LNCAP (cell line): ENCODE measurements at regions not wholly inside any gene's neighbourhood (a gene's known extent, or its start where the extent isn't known, plus 50 kb on each side); places are given as distances from the start of the nearest gene placed in this dataset.

Source experiments
- CTCF ChIP-seq: fragments of 450-650 bp; IDR thresholded peaks from 2 replicates; pipeline ENCODE4 v1.5.1; 2017; ENCODE audit warnings: mild to moderate bottlenecking

GRCh38 chr12:105754313-105754712 is 384.4 kb downstream of the NUAK1 start:
- no peak for TF ChIP-seq CTCF

- no peak for TF ChIP-seq CTCF
Observed at GRCh38 chr12:105756961-105757360, 381.8 kb downstream of the NUAK1 start.

GRCh38 chr12:105759149-105759548 is 379.6 kb downstream of the NUAK1 start:
- TF ChIP-seq CTCF, result no peak

GRCh38 chr12:105761075-105761474 is 377.7 kb downstream of the NUAK1 start:
- TF ChIP-seq CTCF, result no peak

GRCh38 chr12:105764216-105764835 is 374.4 kb downstream of the NUAK1 start:
- TF ChIP-seq CTCF, result no peak

GRCh38 chr12:105765053-105766014 is 373.4 kb downstream of the NUAK1 start:
- no peak for TF ChIP-seq CTCF

- TF ChIP-seq CTCF, result no peak
Observed at GRCh38 chr12:105766029-105766428, 372.7 kb downstream of the NUAK1 start.
